HepG2 (cell line): ENCODE measurements at regions not wholly inside any gene's neighbourhood (a gene's known extent, or its start where the extent isn't known, plus 50 kb on each side); places are given as distances from the start of the nearest gene placed in this dataset.

Experiments used
- BATF2 ChIP-seq: sonication (generic); formaldehyde crosslinking; IDR thresholded peaks from 2 replicates; pipeline ENCODE4 v1.8.0; 2022; ENCODE audit warnings: mild to moderate bottlenecking, missing genetic modification reagents, moderate library complexity
- HNRNPL ChIP-seq: fragments of 200-400 bp; formaldehyde crosslinking; IDR thresholded peaks from 2 replicates; pipeline ENCODE4 v1.6.1; 2017; ENCODE audit warnings: mild to moderate bottlenecking, low read depth, low read length
- JARID2 ChIP-seq: sonication (generic); formaldehyde crosslinking; IDR thresholded peaks from 2 replicates; pipeline ENCODE4 v1.8.1; 2023; ENCODE audit warnings: missing genetic modification reagents, inconsistent platforms; ENCODE audit not compliant: insufficient replicate concordance
- RAD21 ChIP-seq: fragments of 450-650 bp; formaldehyde crosslinking; IDR thresholded peaks from 2 replicates; pipeline ENCODE4 v1.5.0; 2020; ENCODE audit warnings: mild to moderate bottlenecking
- THAP9 ChIP-seq: sonication (generic); formaldehyde crosslinking; IDR thresholded peaks from 2 replicates; pipeline ENCODE4; 2020; ENCODE audit warnings: missing genetic modification reagents, mild to moderate bottlenecking, borderline replicate concordance
- ZBTB20 ChIP-seq: sonication (generic); formaldehyde crosslinking; IDR thresholded peaks from 2 replicates; pipeline ENCODE4 v1.8.1; 2023; ENCODE audit warnings: missing genetic modification reagents, low read depth, mild to moderate bottlenecking, borderline replicate concordance
- ZNF318 ChIP-seq: sonication (generic); formaldehyde crosslinking; IDR thresholded peaks from 2 replicates; pipeline ENCODE4 v1.4.0; 2020; ENCODE audit warnings: mild to moderate bottlenecking, missing genetic modification reagents
- ZNF646 ChIP-seq: sonication (generic); formaldehyde crosslinking; IDR thresholded peaks from 2 replicates; pipeline ENCODE4 v1.9.0; 2021; ENCODE audit warnings: mild to moderate bottlenecking, missing genetic modification reagents

- TF ChIP-seq ZNF318 (CRISPR knock-in tag) (no peak), ZNF646 (CRISPR knock-in tag) (no peak), ZBTB20 (CRISPR knock-in tag) (no peak), RAD21 (CRISPR knock-in tag) (no peak), BATF2 (CRISPR knock-in tag) (no peak), HNRNPL (no peak), JARID2 (CRISPR knock-in tag) (no peak), THAP9 (CRISPR knock-in tag) (no peak)
These were observed 546.4 kb downstream of the OMA1 start (continued) for GRCh38 chr1:58000116-58000515.
